Activated naive CD8-positive, alpha-beta T cell treated with anti-CD3 and anti-CD28 coated beads, Interleukin-2, amount 50 U/mL, for 24 hours (primary cell): ENCODE measurements at regions not wholly inside any gene's neighbourhood (a gene's known extent, or its start where the extent isn't known, plus 50 kb on each side); places are given as distances from the start of the nearest gene placed in this dataset.

Experiments used
- ATAC-seq: fragments of 150-1000 bp; cut with Tn5 transposase; one replicate; pipeline ENCODE4 v1.10.0; 2021
- DNase-seq: peaks from one replicate; pipeline ENCODE4 v3.0.0; 2021
- H3K27ac Mint-ChIP-seq: one replicate; pipeline ENCODE4 v1.8.0; 2021; ENCODE audit warnings: mild to moderate bottlenecking, mixed read lengths
- H3K27me3 Mint-ChIP-seq: one replicate; pipeline ENCODE4 v1.8.0; 2021; ENCODE audit warnings: mixed read lengths
- H3K36me3 Mint-ChIP-seq: one replicate; pipeline ENCODE4 v1.8.0; 2021; ENCODE audit warnings: low read depth, mixed read lengths
- H3K4me1 Mint-ChIP-seq: one replicate; pipeline ENCODE4 v1.8.0; 2021; ENCODE audit warnings: mixed read lengths
- H3K4me3 Mint-ChIP-seq: one replicate; pipeline ENCODE4 v1.8.0; 2021; ENCODE audit warnings: mild to moderate bottlenecking, moderate library complexity, mixed read lengths
- H3K9me3 Mint-ChIP-seq: one replicate; pipeline ENCODE4 v1.8.0; 2021; ENCODE audit warnings: mixed read lengths

GRCh38 chr4:125401784-125402183, 87.0 kb downstream of the FAT4 start:
- H3K4me1 Mint-ChIP-seq = no peaks in the 10 kb centered on the region
- no peak for DNase-seq
- H3K4me3 Mint-ChIP-seq = no peak overlapping the region
- no peaks in the 10 kb centered on the region for H3K27me3 Mint-ChIP-seq
- H3K36me3 Mint-ChIP-seq = no peaks in the 10 kb centered on the region
- no peak overlapping the region for H3K27ac Mint-ChIP-seq
- peaks cover 3% of the 10 kb centered on the region for H3K9me3 Mint-ChIP-seq
- ATAC-seq = no peak

GRCh38 chr4:125420526-125420925, 105.8 kb downstream of the FAT4 start:
- Mint-ChIP-seq H3K27ac (no peak overlapping the region), H3K4me1 (no peaks in the 10 kb centered on the region), H3K9me3 (peaks cover 4% of the 10 kb centered on the region), H3K4me3 (no peak overlapping the region), H3K36me3 (no peaks in the 10 kb centered on the region), H3K27me3 (no peaks in the 10 kb centered on the region)
- DNase-seq = no peak
- no peak for ATAC-seq

- Mint-ChIP-seq H3K9me3 (peaks cover 11% of the 10 kb centered on the region), H3K4me3 (no peak overlapping the region), H3K36me3 (no peaks in the 10 kb centered on the region), H3K4me1 (no peaks in the 10 kb centered on the region), H3K27ac (no peak overlapping the region), H3K27me3 (no peaks in the 10 kb centered on the region)
- ATAC-seq (no peak), DNase-seq (no peak)
Measured at GRCh38 chr4:125421547-125421946, 106.8 kb downstream of the FAT4 start.

DNA sequence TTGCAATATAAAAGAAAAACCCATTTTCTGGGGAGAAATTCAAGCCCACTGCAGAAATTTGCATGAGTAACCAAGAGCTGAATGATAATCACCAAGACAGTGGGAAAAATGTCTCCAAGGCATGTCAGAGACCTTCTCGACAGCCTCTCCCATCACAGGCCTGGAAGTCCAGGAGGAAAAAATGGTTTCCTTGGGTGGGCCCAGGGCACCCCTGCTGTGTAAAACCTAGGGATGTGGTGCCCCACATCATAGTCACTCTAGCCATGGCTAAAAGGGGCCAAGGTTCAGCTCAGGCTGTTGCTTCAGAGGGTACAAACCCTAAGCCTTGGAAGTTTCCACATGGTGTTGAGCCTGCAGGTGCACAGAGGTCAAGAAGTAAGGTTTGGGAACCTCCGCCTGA, 108.4 kb downstream of the FAT4 start:
- ATAC-seq = no peak
- no peaks in the 10 kb centered on the region for H3K27me3 Mint-ChIP-seq

DNA sequence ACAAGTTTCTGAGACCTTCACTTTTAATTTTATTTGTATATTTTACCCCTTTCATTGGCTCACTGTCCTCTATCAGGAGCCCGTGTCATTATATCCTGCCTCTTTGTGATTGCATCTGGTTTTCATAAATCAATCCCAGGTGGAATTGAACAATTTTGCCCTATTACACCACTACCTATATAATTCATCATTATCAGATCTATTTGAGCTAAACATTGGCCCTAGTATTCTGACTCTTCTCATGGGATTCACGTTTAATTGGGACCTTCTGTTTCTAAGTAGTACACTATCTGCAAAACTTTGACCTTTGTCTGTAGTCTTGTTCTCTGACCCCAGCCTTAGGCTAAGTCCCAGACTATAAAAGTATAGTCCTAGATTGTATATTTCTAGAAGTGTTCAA, 114.1 kb downstream of the FAT4 start:
- Mint-ChIP-seq H3K4me3 (no peak overlapping the region), H3K27me3 (no peaks in the 10 kb centered on the region), H3K27ac (no peak overlapping the region), H3K4me1 (no peaks in the 10 kb centered on the region), H3K36me3 (no peaks in the 10 kb centered on the region), H3K9me3 (peaks cover 11% of the 10 kb centered on the region)
- no peak for DNase-seq
- ATAC-seq = no peak

More for the DNA sequence above, 108.4 kb downstream of the FAT4 start:
- H3K4me3 Mint-ChIP-seq = no peak overlapping the region
- H3K36me3 Mint-ChIP-seq = no peaks in the 10 kb centered on the region
- peaks cover 11% of the 10 kb centered on the region for H3K9me3 Mint-ChIP-seq
- H3K4me1 Mint-ChIP-seq = no peaks in the 10 kb centered on the region
- H3K27ac Mint-ChIP-seq = no peak overlapping the region
- no peak for DNase-seq

GRCh38 chr4:125430086-125430485, 115.3 kb downstream of the FAT4 start:
- H3K27ac Mint-ChIP-seq = no peak overlapping the region
- peaks cover 8% of the 10 kb centered on the region for H3K9me3 Mint-ChIP-seq
- no peaks in the 10 kb centered on the region for H3K27me3 Mint-ChIP-seq
- H3K4me1 Mint-ChIP-seq = no peaks in the 10 kb centered on the region
- no peak for DNase-seq
- no peaks in the 10 kb centered on the region for H3K36me3 Mint-ChIP-seq
- ATAC-seq = no peak
- H3K4me3 Mint-ChIP-seq = no peak overlapping the region

- H3K27ac Mint-ChIP-seq = no peak overlapping the region
- no peak for ATAC-seq
Measured at GRCh38 chr4:125432078-125432477, 117.3 kb downstream of the FAT4 start.

DNA sequence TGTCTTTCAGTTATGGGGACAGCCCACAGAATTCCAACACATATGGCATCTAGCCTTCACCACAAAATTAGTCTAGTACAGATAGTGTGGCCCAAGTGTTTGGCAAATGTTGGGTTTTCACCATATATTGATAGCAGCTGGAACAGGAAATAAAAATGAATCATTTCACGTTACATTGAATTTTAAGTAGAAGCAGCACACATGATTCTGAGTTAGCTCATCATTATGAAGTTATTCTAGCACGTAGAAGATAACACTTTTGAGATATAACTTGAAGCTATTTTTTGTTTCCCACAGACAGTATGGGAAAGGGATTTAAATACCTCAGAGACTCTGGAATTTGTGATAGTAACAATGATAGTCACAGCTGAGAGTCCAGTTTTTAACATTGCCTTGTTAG, 118.7 kb downstream of the FAT4 start:
- Mint-ChIP-seq H3K4me1 (no peaks in the 10 kb centered on the region), H3K4me3 (no peak overlapping the region), H3K9me3 (peaks cover 9% of the 10 kb centered on the region), H3K27ac (no peak overlapping the region), H3K27me3 (no peaks in the 10 kb centered on the region), H3K36me3 (no peaks in the 10 kb centered on the region)
- ATAC-seq = no peak
- no peak for DNase-seq

More at GRCh38 chr4:125432078-125432477, 117.3 kb downstream of the FAT4 start:
- H3K4me1 Mint-ChIP-seq = no peaks in the 10 kb centered on the region
- no peaks in the 10 kb centered on the region for H3K27me3 Mint-ChIP-seq
- no peaks in the 10 kb centered on the region for H3K36me3 Mint-ChIP-seq
- no peak overlapping the region for H3K4me3 Mint-ChIP-seq
- DNase-seq = no peak
- peaks cover 7% of the 10 kb centered on the region for H3K9me3 Mint-ChIP-seq

- ATAC-seq (no peak), DNase-seq (no peak)
- Mint-ChIP-seq H3K27me3 (no peaks in the 10 kb centered on the region), H3K36me3 (no peaks in the 10 kb centered on the region), H3K4me3 (no peak overlapping the region), H3K4me1 (no peaks in the 10 kb centered on the region), H3K9me3 (peaks cover 9% of the 10 kb centered on the region), H3K27ac (no peak overlapping the region)
Measured at GRCh38 chr4:125434136-125434535, 119.4 kb downstream of the FAT4 start.

- peaks cover 11% of the 10 kb centered on the region for H3K9me3 Mint-ChIP-seq
- DNase-seq = no peak
- H3K36me3 Mint-ChIP-seq = no peaks in the 10 kb centered on the region
- H3K4me1 Mint-ChIP-seq = no peaks in the 10 kb centered on the region
- no peak overlapping the region for H3K27ac Mint-ChIP-seq
- no peak overlapping the region for H3K4me3 Mint-ChIP-seq
- ATAC-seq = no peak
- no peaks in the 10 kb centered on the region for H3K27me3 Mint-ChIP-seq
Measured at GRCh38 chr4:125440814-125441213, 126.1 kb downstream of the FAT4 start.

GRCh38 chr4:125444166-125444565, 129.4 kb downstream of the FAT4 start:
- Mint-ChIP-seq H3K36me3 (no peaks in the 10 kb centered on the region), H3K9me3 (peaks cover 10% of the 10 kb centered on the region), H3K27me3 (no peaks in the 10 kb centered on the region), H3K4me1 (no peaks in the 10 kb centered on the region), H3K4me3 (no peak overlapping the region), H3K27ac (no peak overlapping the region)
- DNase-seq (no peak), ATAC-seq (no peak)

- no peak overlapping the region for H3K27ac Mint-ChIP-seq
- H3K4me3 Mint-ChIP-seq = no peak overlapping the region
- H3K36me3 Mint-ChIP-seq = no peaks in the 10 kb centered on the region
- DNase-seq (no peak), ATAC-seq (no peak)
- no peaks in the 10 kb centered on the region for H3K4me1 Mint-ChIP-seq
- peaks cover 14% of the 10 kb centered on the region for H3K9me3 Mint-ChIP-seq
- H3K27me3 Mint-ChIP-seq = no peaks in the 10 kb centered on the region
Measured at GRCh38 chr4:125445525-125445924, 130.8 kb downstream of the FAT4 start.

- H3K36me3 Mint-ChIP-seq = no peaks in the 10 kb centered on the region
- no peaks in the 10 kb centered on the region for H3K4me1 Mint-ChIP-seq
- no peak overlapping the region for H3K4me3 Mint-ChIP-seq
- DNase-seq (no peak), ATAC-seq (no peak)
- H3K27me3 Mint-ChIP-seq = no peaks in the 10 kb centered on the region
- peaks cover 14% of the 10 kb centered on the region for H3K9me3 Mint-ChIP-seq
- no peak overlapping the region for H3K27ac Mint-ChIP-seq
Measured at GRCh38 chr4:125447551-125448290, 133.0 kb downstream of the FAT4 start.

GRCh38 chr4:125456075-125456474, 141.3 kb downstream of the FAT4 start:
- no peak overlapping the region for H3K4me3 Mint-ChIP-seq
- no peaks in the 10 kb centered on the region for H3K36me3 Mint-ChIP-seq
- H3K9me3 Mint-ChIP-seq = peaks cover 6% of the 10 kb centered on the region
- no peak overlapping the region for H3K27ac Mint-ChIP-seq
- no peak for ATAC-seq
- no peak for DNase-seq
- H3K4me1 Mint-ChIP-seq = no peaks in the 10 kb centered on the region
- no peaks in the 10 kb centered on the region for H3K27me3 Mint-ChIP-seq

GRCh38 chr4:125459531-125459930, 144.8 kb downstream of the FAT4 start:
- Mint-ChIP-seq H3K27ac (no peak overlapping the region), H3K27me3 (no peaks in the 10 kb centered on the region), H3K4me3 (no peak overlapping the region), H3K9me3 (peaks cover 3% of the 10 kb centered on the region), H3K36me3 (no peaks in the 10 kb centered on the region), H3K4me1 (no peaks in the 10 kb centered on the region)
- DNase-seq (no peak), ATAC-seq (no peak)
